ENCODE measurements at regions not wholly inside any gene's neighbourhood (a gene's known extent, or its start where the extent isn't known, plus 50 kb on each side); places are given as distances from the start of the nearest gene placed in this dataset.

GRCh38 chr6:68141190-68141589, 493.9 kb upstream of the ADGRB3 start:
- TF ChIP-seq CTCF (IDR thresholded peaks at IDR 0.05; ENCODE audit: low read depth, low read length) = no peak
- TF ChIP-seq EZH2phosphoT487 (IDR thresholded peaks at IDR 0.05; ENCODE audit: low read depth) = no peak
